GM23338 (cell line): ENCODE measurements at regions not wholly inside any gene's neighbourhood (a gene's known extent, or its start where the extent isn't known, plus 50 kb on each side); places are given as distances from the start of the nearest gene placed in this dataset.

Experiments
- ATAC-seq: fragments of 200-7000 bp; cut with Tn5 transposase; 3 replicates; pipeline ENCODE4 v1.9.1; 2020
- DNase-seq: peaks from one replicate; pipeline ENCODE4 v3.0.0-alpha.2; 2015; ENCODE audit warnings: low spot score
- H2AFZ ChIP-seq: fragments of 200-600 bp; sonication (generic); 2 replicates; pipeline ENCODE4 v1.8.0; 2016; ENCODE audit warnings: antibody characterized with exemption, mild to moderate bottlenecking, moderate library complexity
- H3F3A ChIP-seq: fragments of 200-600 bp; sonication (generic); replicated peaks from 2 replicates; pipeline ENCODE4 v1.8.0; 2017; ENCODE audit warnings: antibody characterized with exemption, mixed run types, low read depth
- H3K27ac ChIP-seq: fragments of 200-600 bp; sonication (generic); 2 replicates; pipeline ENCODE4 v1.6.1; 2016; ENCODE audit warnings: low read depth
- H3K27me3 ChIP-seq: fragments of 200-600 bp; sonication (generic); 2 replicates; pipeline ENCODE4 v1.8.0; 2016; ENCODE audit warnings: mild to moderate bottlenecking, mixed run types, moderate library complexity; ENCODE audit not compliant: insufficient read depth
- H3K36me3 ChIP-seq: fragments of 200-600 bp; sonication (generic); 2 replicates; pipeline ENCODE4 v1.8.0; 2016; ENCODE audit warnings: mild to moderate bottlenecking; ENCODE audit not compliant: insufficient read depth
- H3K4me1 ChIP-seq: fragments of 200-600 bp; sonication (generic); 2 replicates; pipeline ENCODE4 v1.8.0; 2016; ENCODE audit warnings: mild to moderate bottlenecking, moderate library complexity; ENCODE audit not compliant: insufficient read depth
- H3K4me2 ChIP-seq: fragments of 200-600 bp; sonication (generic); 2 replicates; pipeline ENCODE4 v1.7.1; 2017; ENCODE audit warnings: mixed run types
- H3K4me3 ChIP-seq: fragments of 200-600 bp; sonication (generic); 2 replicates; pipeline ENCODE4 v1.6.1; 2016; ENCODE audit warnings: mixed run types
- H3K79me2 ChIP-seq: fragments of 200-600 bp; sonication (generic); replicated peaks from 2 replicates; pipeline ENCODE4 v1.8.0; 2017; ENCODE audit warnings: mild to moderate bottlenecking; ENCODE audit not compliant: insufficient read depth
- H3K9me2 ChIP-seq: fragments of 200-600 bp; sonication (generic); 2 replicates; pipeline ENCODE4 v1.8.0; 2017; ENCODE audit not compliant: insufficient read depth
- H4K20me1 ChIP-seq: fragments of 200-600 bp; sonication (generic); replicated peaks from 2 replicates; pipeline ENCODE4 v1.8.0; 2017; ENCODE audit warnings: mild to moderate bottlenecking; ENCODE audit not compliant: insufficient read depth
- H3K27ac Mint-ChIP-seq: 2 replicates; pipeline ENCODE4 v1.8.0; 2020; ENCODE audit warnings: inconsistent platforms, mild to moderate bottlenecking, moderate library complexity, mixed read lengths
- H3K27me3 Mint-ChIP-seq: 3 replicates; pipeline ENCODE4 v1.8.0; 2022; ENCODE audit warnings: low read depth, mild to moderate bottlenecking, moderate library complexity, mixed read lengths, inconsistent platforms; ENCODE audit not compliant: insufficient read depth, poor library complexity
- H3K36me3 Mint-ChIP-seq: 3 replicates; pipeline ENCODE4 v1.8.0; 2021; ENCODE audit warnings: low read depth, mild to moderate bottlenecking, inconsistent platforms, moderate library complexity, mixed read lengths
- H3K4me1 Mint-ChIP-seq: 3 replicates; pipeline ENCODE4 v1.8.0; 2020; ENCODE audit warnings: mild to moderate bottlenecking, inconsistent platforms, mixed read lengths
- H3K4me3 Mint-ChIP-seq: 3 replicates; pipeline ENCODE4 v1.8.0; 2021; ENCODE audit warnings: moderate library complexity, mild to moderate bottlenecking, inconsistent platforms, mixed read lengths
- H3K9me3 Mint-ChIP-seq: 3 replicates; pipeline ENCODE4 v1.8.0; 2020; ENCODE audit warnings: moderate library complexity, mild to moderate bottlenecking, inconsistent platforms, mixed read lengths
- EZH2 ChIP-seq: fragments of 200-600 bp; sonication (generic); IDR thresholded peaks from one replicate; pipeline ENCODE4 v1.8.0; 2017; ENCODE audit warnings: antibody characterized with exemption, mild to moderate bottlenecking, low read depth; ENCODE audit not compliant: unreplicated experiment
- POLR2AphosphoS5 ChIP-seq: IDR thresholded peaks from 2 replicates; pipeline ENCODE4 v1.6.1; 2016; ENCODE audit warnings: antibody characterized with exemption, low read depth
- STAT1 ChIP-seq: IDR thresholded peaks from one replicate; pipeline ENCODE4 v1.6.1; 2016; ENCODE audit warnings: antibody characterized with exemption; ENCODE audit not compliant: unreplicated experiment
- ZNF114 ChIP-seq: fragments of 250-450 bp; sonication (Bioruptor Pico); IDR thresholded peaks from 2 replicates; pipeline ENCODE4 v1.5.0; 2020; ENCODE audit warnings: mild to moderate bottlenecking, moderate library complexity
- ZNF331 ChIP-seq: fragments of 250-450 bp; sonication (Bioruptor Pico); IDR thresholded peaks from 2 replicates; pipeline ENCODE4 v1.5.0; 2020; ENCODE audit warnings: low read depth, mild to moderate bottlenecking, moderate library complexity
- TF ChIP-seq, protein P1 (sequence below): fragments of 250-450 bp; sonication (Bioruptor Pico); IDR thresholded peaks from 2 replicates; pipeline ENCODE4 v1.5.0; 2020; ENCODE audit warnings: mild to moderate bottlenecking, moderate library complexity
- TF ChIP-seq, protein P2 (sequence below), 2 experiments: fragments of 200-600 bp in 1 of 2; sonication (generic) in 1 of 2; conservative IDR thresholded peaks; 2 replicates each; pipeline versions ENCODE4 v1.5.1 to v1.6.1; 2016 to 2017; ENCODE audit warnings: antibody characterized with exemption in 2 of 2, low read depth in 2 of 2, mild to moderate bottlenecking in 2 of 2, moderate library complexity in 1 of 2
- TF ChIP-seq, protein P3 (sequence below): IDR thresholded peaks from one replicate; pipeline ENCODE4 v1.6.1; 2018; ENCODE audit warnings: antibody characterized with exemption; ENCODE audit not compliant: unreplicated experiment
- TF ChIP-seq, protein P4 (sequence below): IDR thresholded peaks from 2 replicates; pipeline ENCODE4 v1.6.1; 2016; ENCODE audit warnings: antibody characterized with exemption

DNA sequence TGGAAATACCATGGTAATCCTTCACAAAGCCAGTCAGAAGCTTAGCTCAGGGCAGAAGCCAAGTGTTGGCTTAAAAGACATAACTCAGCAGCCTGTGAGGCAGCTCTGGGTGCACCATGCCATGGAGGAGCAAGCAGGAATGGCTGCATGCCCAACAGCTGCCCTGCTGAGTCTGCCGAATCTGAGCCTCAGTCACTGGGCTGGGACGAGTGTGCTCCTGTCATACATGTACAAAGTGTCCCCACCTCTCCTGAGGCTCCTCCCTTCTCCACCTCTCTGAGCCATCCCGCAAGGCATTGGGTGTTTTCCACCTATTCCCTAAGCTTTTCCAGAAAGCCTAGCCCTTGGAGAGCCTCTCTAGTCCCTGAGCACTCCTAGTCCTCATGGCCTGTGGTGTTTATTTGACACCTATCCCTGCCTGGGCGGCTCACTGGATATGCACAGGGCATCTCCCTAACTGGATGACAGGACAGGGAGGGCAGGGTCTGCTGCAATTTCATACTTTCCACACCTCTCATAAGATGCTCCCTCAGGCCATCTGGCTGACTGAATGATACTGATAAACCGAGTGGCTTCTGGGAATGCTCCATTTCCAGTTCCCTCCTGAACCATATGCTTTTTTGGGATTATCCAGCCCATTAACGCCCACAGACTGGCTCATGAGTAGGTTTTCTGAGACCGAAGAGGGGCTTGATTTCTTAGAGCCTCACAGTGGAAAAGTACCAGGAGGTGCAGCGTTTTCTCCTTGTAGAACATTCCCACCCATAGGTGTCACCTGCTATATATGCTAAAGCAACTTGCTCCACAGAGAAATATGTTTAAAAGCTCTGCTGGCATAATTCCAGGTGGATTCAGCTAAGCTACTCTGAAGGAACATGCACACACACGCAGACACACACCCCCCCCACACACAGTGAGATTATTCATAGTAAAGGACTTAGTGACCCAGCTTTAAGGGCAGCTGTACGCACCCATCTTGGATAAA lies 199.3 kb downstream of the SNX10 start (continued):
- TF ChIP-seq, protein P1, sequence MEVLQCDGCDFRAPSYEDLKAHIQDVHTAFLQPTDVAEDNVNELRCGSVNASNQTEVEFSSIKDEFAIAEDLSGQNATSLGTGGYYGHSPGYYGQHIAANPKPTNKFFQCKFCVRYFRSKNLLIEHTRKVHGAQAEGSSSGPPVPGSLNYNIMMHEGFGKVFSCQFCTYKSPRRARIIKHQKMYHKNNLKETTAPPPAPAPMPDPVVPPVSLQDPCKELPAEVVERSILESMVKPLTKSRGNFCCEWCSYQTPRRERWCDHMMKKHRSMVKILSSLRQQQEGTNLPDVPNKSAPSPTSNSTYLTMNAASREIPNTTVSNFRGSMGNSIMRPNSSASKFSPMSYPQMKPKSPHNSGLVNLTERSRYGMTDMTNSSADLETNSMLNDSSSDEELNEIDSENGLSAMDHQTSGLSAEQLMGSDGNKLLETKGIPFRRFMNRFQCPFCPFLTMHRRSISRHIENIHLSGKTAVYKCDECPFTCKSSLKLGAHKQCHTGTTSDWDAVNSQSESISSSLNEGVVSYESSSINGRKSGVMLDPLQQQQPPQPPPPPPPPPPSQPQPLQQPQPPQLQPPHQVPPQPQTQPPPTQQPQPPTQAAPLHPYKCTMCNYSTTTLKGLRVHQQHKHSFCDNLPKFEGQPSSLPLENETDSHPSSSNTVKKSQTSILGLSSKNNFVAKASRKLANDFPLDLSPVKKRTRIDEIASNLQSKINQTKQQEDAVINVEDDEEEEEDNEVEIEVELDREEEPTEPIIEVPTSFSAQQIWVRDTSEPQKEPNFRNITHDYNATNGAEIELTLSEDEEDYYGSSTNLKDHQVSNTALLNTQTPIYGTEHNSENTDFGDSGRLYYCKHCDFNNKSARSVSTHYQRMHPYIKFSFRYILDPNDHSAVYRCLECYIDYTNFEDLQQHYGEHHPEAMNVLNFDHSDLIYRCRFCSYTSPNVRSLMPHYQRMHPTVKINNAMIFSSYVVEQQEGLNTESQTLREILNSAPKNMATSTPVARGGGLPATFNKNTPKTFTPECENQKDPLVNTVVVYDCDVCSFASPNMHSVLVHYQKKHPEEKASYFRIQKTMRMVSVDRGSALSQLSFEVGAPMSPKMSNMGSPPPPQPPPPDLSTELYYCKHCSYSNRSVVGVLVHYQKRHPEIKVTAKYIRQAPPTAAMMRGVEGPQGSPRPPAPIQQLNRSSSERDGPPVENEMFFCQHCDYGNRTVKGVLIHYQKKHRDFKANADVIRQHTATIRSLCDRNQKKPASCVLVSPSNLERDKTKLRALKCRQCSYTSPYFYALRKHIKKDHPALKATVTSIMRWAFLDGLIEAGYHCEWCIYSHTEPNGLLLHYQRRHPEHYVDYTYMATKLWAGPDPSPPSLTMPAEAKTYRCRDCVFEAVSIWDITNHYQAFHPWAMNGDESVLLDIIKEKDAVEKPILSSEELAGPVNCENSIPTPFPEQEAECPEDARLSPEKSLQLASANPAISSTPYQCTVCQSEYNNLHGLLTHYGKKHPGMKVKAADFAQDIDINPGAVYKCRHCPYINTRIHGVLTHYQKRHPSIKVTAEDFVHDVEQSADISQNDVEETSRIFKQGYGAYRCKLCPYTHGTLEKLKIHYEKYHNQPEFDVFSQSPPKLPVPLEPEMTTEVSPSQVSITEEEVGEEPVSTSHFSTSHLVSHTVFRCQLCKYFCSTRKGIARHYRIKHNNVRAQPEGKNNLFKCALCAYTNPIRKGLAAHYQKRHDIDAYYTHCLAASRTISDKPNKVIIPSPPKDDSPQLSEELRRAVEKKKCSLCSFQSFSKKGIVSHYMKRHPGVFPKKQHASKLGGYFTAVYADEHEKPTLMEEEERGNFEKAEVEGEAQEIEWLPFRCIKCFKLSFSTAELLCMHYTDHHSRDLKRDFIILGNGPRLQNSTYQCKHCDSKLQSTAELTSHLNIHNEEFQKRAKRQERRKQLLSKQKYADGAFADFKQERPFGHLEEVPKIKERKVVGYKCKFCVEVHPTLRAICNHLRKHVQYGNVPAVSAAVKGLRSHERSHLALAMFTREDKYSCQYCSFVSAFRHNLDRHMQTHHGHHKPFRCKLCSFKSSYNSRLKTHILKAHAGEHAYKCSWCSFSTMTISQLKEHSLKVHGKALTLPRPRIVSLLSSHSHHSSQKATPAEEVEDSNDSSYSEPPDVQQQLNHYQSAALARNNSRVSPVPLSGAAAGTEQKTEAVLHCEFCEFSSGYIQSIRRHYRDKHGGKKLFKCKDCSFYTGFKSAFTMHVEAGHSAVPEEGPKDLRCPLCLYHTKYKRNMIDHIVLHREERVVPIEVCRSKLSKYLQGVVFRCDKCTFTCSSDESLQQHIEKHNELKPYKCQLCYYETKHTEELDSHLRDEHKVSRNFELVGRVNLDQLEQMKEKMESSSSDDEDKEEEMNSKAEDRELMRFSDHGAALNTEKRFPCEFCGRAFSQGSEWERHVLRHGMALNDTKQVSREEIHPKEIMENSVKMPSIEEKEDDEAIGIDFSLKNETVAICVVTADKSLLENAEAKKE (CRISPR knock-in tag): no peak
- TF ChIP-seq, protein P2, sequence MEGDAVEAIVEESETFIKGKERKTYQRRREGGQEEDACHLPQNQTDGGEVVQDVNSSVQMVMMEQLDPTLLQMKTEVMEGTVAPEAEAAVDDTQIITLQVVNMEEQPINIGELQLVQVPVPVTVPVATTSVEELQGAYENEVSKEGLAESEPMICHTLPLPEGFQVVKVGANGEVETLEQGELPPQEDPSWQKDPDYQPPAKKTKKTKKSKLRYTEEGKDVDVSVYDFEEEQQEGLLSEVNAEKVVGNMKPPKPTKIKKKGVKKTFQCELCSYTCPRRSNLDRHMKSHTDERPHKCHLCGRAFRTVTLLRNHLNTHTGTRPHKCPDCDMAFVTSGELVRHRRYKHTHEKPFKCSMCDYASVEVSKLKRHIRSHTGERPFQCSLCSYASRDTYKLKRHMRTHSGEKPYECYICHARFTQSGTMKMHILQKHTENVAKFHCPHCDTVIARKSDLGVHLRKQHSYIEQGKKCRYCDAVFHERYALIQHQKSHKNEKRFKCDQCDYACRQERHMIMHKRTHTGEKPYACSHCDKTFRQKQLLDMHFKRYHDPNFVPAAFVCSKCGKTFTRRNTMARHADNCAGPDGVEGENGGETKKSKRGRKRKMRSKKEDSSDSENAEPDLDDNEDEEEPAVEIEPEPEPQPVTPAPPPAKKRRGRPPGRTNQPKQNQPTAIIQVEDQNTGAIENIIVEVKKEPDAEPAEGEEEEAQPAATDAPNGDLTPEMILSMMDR (conservative IDR thresholded peaks at IDR 0.05; ENCODE audit: low read depth in 2 of 2): no peak

DNA sequence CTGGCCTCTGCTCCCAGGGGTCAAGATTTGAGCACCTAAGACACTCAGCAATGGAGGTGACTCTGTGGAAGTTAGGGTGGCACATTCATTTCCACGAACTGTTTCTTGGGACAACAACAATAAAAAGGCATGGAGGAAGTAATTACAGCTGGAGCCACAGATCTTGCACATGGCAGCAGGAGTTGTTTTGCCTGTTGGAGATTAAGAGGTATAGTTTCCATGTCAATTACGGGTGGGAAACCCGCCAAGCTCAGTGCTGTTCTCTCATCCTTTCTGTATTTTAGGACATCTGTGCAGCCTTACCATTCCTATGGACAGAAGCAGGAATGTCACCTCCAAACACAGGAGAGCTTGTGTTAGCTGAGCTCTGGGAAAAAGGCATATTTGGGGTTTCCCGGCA lies 201.2 kb downstream of the SNX10 start:
- Histone ChIP-seq H3K4me1 (0 out of 2 replicates have a peak, but pooled peaks cover 4% of the 10 kb centered on the region), H4K20me1 (no peaks in the 10 kb centered on the region), H3K36me3 (no peaks in the 10 kb centered on the region), H3K27me3 (no peaks in the 10 kb centered on the region), H3K27ac (no peak overlapping the region), H3K9me2 (no peaks in the 10 kb centered on the region), H3K79me2 (no peaks in the 10 kb centered on the region), H2AFZ (no peak overlapping the region), H3K4me3 (no peak overlapping the region), H3K4me2 (no peak overlapping the region), H3F3A (no peaks in the 10 kb centered on the region)
- Mint-ChIP-seq H3K36me3 (no peaks in the 10 kb centered on the region), H3K9me3 (no peaks in the 10 kb centered on the region), H3K27me3 (peaks cover 4% of the 10 kb centered on the region), H3K4me1 (peaks cover 5% of the 10 kb centered on the region), H3K27ac (no peak overlapping the region), H3K4me3 (no peak overlapping the region)
- ATAC-seq: no peak
- DNase-seq: no peak
- TF ChIP-seq STAT1: no peak
- TF ChIP-seq, protein P3, sequence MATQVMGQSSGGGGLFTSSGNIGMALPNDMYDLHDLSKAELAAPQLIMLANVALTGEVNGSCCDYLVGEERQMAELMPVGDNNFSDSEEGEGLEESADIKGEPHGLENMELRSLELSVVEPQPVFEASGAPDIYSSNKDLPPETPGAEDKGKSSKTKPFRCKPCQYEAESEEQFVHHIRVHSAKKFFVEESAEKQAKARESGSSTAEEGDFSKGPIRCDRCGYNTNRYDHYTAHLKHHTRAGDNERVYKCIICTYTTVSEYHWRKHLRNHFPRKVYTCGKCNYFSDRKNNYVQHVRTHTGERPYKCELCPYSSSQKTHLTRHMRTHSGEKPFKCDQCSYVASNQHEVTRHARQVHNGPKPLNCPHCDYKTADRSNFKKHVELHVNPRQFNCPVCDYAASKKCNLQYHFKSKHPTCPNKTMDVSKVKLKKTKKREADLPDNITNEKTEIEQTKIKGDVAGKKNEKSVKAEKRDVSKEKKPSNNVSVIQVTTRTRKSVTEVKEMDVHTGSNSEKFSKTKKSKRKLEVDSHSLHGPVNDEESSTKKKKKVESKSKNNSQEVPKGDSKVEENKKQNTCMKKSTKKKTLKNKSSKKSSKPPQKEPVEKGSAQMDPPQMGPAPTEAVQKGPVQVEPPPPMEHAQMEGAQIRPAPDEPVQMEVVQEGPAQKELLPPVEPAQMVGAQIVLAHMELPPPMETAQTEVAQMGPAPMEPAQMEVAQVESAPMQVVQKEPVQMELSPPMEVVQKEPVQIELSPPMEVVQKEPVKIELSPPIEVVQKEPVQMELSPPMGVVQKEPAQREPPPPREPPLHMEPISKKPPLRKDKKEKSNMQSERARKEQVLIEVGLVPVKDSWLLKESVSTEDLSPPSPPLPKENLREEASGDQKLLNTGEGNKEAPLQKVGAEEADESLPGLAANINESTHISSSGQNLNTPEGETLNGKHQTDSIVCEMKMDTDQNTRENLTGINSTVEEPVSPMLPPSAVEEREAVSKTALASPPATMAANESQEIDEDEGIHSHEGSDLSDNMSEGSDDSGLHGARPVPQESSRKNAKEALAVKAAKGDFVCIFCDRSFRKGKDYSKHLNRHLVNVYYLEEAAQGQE: no peak
- TF ChIP-seq EZH2: no peak
- TF ChIP-seq, protein P4, sequence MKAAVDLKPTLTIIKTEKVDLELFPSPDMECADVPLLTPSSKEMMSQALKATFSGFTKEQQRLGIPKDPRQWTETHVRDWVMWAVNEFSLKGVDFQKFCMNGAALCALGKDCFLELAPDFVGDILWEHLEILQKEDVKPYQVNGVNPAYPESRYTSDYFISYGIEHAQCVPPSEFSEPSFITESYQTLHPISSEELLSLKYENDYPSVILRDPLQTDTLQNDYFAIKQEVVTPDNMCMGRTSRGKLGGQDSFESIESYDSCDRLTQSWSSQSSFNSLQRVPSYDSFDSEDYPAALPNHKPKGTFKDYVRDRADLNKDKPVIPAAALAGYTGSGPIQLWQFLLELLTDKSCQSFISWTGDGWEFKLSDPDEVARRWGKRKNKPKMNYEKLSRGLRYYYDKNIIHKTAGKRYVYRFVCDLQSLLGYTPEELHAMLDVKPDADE: no peak
- no peak for TF ChIP-seq ZNF114
- no peak for TF ChIP-seq POLR2AphosphoS5
- no peak for TF ChIP-seq ZNF331 (CRISPR knock-in tag)
